ENCODE measurements at regions not wholly inside any gene's neighbourhood (a gene's known extent, or its start where the extent isn't known, plus 50 kb on each side); places are given as distances from the start of the nearest gene placed in this dataset.

GRCh38 chr2:120461546-120462537 is 115.9 kb downstream of the INHBB start:
- Histone ChIP-seq H3K4me1 (peaks cover 15% of the 10 kb centered on the region), H3K4me3 (no peak overlapping the region), H3K36me3 (no peaks in the 10 kb centered on the region), H3K9me3 (replicated peaks) (peaks cover 27% of the 10 kb centered on the region), H3K27ac (replicated peaks) (no peak overlapping the region), H3K27me3 (ENCODE audit: low read depth) (peaks cover 8% of the 10 kb centered on the region)
- DNase-seq: no peak
- intact Hi-C loops (cut with micrococcal nuclease): no loop called here
- TF ChIP-seq CTCF (IDR thresholded peaks at IDR 0.05; ENCODE audit: borderline replicate concordance): no peak

- Histone ChIP-seq H3K4me3 (no peak overlapping the region), H3K9me3 (replicated peaks) (peaks cover 11% of the 10 kb centered on the region), H3K4me1 (peaks cover 17% of the 10 kb centered on the region), H3K27ac (replicated peaks) (no peak overlapping the region), H3K27me3 (ENCODE audit: low read depth) (peaks cover 8% of the 10 kb centered on the region), H3K36me3 (no peaks in the 10 kb centered on the region)
- DNase-seq: no peak
- intact Hi-C loops (cut with micrococcal nuclease): no loop called here
- no peak for TF ChIP-seq CTCF (IDR thresholded peaks at IDR 0.05; ENCODE audit: borderline replicate concordance)
These were observed 117.6 kb downstream of the INHBB start for GRCh38 chr2:120463527-120463926.

GRCh38 chr2:120463996-120464395 is 118.1 kb downstream of the INHBB start:
- DNase-seq: no peak

GRCh38 chr2:120464448-120464931 is 118.6 kb downstream of the INHBB start:
- Histone ChIP-seq H3K36me3 (no peaks in the 10 kb centered on the region), H3K4me3 (no peak overlapping the region), H3K27me3 (ENCODE audit: low read depth) (peaks cover 8% of the 10 kb centered on the region), H3K9me3 (replicated peaks) (peaks cover under 1% of the 10 kb centered on the region), H3K4me1 (peaks cover 22% of the 10 kb centered on the region), H3K27ac (replicated peaks) (no peak overlapping the region)
- no peak for TF ChIP-seq CTCF (IDR thresholded peaks at IDR 0.05; ENCODE audit: borderline replicate concordance)
- DNase-seq: no peak
- intact Hi-C loops (cut with micrococcal nuclease): no loop called here

More at GRCh38 chr2:120463996-120464395, 118.1 kb downstream of the INHBB start:
- peaks cover 6% of the 10 kb centered on the region for H3K9me3 ChIP-seq (replicated peaks)
- H3K27ac ChIP-seq (replicated peaks): no peak overlapping the region
- H3K4me1 ChIP-seq: peaks cover 17% of the 10 kb centered on the region
- no peak overlapping the region for H3K4me3 ChIP-seq
- no peak for TF ChIP-seq CTCF (IDR thresholded peaks at IDR 0.05; ENCODE audit: borderline replicate concordance)
- peaks cover 8% of the 10 kb centered on the region for H3K27me3 ChIP-seq (ENCODE audit: low read depth)
- no peaks in the 10 kb centered on the region for H3K36me3 ChIP-seq
- intact Hi-C loops (cut with micrococcal nuclease): no loop called here

- TF ChIP-seq CTCF (IDR thresholded peaks at IDR 0.05; ENCODE audit: borderline replicate concordance): no peak
These were observed 119.2 kb downstream of the INHBB start for GRCh38 chr2:120465012-120465700.

More at GRCh38 chr2:120465012-120465700, 119.2 kb downstream of the INHBB start:
- H3K4me3 ChIP-seq: no peak overlapping the region
- H3K4me1 ChIP-seq: peaks cover 29% of the 10 kb centered on the region
- H3K27ac ChIP-seq (replicated peaks): no peak overlapping the region
- no peaks in the 10 kb centered on the region for H3K36me3 ChIP-seq
- no peaks in the 10 kb centered on the region for H3K9me3 ChIP-seq (replicated peaks)
- intact Hi-C loops (cut with micrococcal nuclease): no loop called here
- H3K27me3 ChIP-seq (ENCODE audit: low read depth): peaks cover 8% of the 10 kb centered on the region
- no peak for DNase-seq

Measured in left ventricle myocardium inferior (tissue), 1 donor.